CD4-positive, alpha-beta T cell treated with Interleukin-15 for 1 hour (primary cell): ENCODE measurements at regions not wholly inside any gene's neighbourhood (a gene's known extent, or its start where the extent isn't known, plus 50 kb on each side); places are given as distances from the start of the nearest gene placed in this dataset.

Source experiments
- DNase-seq: peaks from one replicate; pipeline ENCODE4 v3.0.0-alpha.2; 2020

DNA sequence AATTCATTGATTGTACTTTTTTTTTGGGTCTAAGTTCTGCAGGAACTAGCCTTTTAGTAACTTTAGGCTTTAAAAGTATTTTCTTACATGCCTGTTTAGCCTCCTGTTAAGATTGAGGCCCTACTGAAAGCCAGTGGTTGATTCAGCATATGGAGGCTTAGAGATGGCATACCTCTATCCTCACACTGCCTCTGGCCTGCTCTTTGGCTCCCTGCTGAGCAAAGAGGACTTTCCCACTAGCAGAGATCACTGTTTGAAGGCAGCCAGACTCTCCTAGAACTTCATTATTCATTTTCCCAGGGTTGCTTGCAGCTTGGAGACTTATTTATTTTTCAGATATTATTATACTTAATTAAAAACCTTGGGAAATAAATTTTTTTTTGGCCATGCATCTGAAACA, 405.6 kb upstream of the MEX3C start:
- DNase-seq, result no peak

DNA sequence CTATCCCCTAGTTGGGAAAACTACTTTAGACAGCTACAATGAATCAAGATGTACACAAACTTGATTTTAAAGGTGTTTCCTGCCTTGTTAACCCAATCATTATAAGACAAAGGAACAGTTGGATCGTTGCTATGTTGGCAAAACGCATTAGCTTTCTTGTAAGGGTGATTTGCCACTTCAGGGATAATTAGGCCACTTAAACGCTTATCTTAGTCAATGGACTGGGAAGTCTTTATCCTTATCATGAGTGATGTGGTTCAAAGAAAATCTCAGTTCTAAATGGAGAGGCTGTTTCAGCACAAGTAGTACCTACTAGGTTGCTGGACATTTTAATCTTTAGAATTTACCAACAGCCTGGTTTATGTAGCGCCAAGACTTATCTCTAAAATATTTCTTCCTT, 406.1 kb upstream of the MEX3C start:
- no peak for DNase-seq

DNA sequence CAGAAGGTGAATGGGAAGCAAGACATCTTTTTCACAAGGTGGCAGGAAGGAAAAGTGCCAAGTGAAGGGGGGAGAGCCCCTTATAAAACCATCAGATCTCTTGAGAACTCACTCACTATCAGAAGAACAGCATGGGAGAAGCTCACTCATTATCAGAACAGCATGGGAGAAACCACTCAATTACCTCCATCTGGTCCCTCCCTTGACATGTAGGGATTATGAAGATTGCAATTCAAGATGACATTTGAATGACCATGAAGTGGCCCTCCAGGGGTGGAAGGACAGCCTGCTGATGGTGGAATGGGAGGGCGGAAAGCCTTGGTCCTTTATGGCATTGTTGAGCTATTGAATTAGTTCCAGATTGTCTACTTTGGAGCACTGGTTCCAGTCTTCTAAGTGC, 413.0 kb upstream of the MEX3C start:
- no peak for DNase-seq

GRCh38 chr18:51611326-51611725, 413.8 kb upstream of the MEX3C start:
- no peak for DNase-seq

- no peak for DNase-seq
Measured at GRCh38 chr18:51614033-51614432, 416.6 kb upstream of the MEX3C start.

GRCh38 chr18:51614967-51615571, 417.6 kb upstream of the MEX3C start:
- no peak for DNase-seq

DNA sequence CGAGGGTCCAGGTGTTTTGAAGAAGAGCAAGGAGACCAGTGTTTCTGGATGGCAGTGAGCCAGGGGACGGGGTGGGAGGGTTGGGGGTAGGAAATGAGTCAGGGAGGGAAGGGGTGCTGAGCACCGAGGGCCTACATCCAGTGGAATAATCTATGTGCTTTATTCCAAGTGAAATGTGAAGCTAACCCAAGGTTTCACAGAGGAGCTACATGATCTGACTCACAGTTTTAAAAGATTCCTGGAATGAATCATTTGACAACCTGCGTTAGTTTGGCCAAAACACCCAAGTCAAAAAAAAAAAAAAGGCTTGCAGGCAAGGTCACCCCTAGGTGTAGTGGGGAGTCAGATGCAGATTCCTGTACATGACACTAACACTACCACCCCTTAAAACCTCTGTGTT, 419.7 kb upstream of the MEX3C start:
- DNase-seq, result no peak

- DNase-seq, result no peak
Measured at GRCh38 chr18:51617572-51618260, 420.2 kb upstream of the MEX3C start.

DNA sequence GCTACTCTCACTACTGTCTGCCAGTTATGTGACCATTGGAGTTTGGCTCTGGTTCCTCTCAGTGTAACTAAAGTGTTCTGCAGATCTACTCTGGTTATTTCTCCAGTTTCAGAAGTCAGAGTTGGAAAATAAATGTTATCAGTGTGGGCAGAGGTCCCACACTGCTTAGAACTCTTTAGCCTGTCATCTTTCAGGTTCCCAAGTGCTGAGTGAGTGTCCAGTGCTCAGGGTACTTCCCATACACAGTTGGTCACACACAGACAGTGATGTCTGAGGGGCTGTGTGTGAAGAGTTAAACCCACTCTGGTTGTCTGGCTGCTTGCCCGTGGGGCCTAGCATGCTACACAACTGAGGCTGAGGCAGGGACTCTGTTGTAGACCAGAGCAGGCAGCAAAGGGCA, 421.8 kb upstream of the MEX3C start:
- DNase-seq, result no peak

GRCh38 chr18:51621113-51621863, 423.8 kb upstream of the MEX3C start:
- no peak for DNase-seq

DNA sequence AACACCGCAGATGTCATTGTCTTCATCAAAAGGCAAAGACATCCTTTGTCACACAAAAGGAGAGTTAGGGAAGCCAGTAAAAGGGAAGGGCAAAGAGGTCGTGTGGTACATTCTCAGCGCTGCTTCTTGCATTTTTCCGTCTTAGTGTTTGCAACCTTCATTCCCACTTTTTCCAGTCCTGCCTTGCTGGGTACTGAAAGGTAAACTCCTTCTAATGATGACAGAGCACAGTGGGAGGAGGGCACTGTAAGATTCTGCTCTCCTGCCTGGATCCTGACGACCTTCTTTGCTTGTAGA, 424.3 kb upstream of the MEX3C start:
- no peak for DNase-seq

DNA sequence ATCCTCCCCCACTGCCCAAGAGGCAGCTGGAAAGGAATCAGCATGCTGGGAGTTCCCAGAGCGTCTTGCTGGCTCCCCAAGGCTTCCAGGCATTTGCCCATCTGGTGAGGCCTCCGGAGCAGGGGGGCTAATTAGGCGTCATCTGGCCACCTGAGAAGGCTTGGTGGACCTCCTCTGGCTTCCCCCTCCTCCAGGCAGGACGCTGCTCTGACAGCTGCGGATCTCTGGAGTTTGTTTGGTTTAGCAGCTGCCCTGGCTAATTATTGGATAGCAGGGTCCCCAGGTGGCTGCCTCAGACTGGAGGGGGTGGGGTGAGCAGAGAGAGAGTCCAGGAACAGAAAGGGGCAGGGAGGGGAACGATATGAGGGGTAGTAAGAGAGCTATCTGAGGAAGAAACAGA, 425.2 kb upstream of the MEX3C start:
- no peak for DNase-seq

- no peak for DNase-seq
Measured at GRCh38 chr18:51623653-51624052, 426.2 kb upstream of the MEX3C start.

DNA sequence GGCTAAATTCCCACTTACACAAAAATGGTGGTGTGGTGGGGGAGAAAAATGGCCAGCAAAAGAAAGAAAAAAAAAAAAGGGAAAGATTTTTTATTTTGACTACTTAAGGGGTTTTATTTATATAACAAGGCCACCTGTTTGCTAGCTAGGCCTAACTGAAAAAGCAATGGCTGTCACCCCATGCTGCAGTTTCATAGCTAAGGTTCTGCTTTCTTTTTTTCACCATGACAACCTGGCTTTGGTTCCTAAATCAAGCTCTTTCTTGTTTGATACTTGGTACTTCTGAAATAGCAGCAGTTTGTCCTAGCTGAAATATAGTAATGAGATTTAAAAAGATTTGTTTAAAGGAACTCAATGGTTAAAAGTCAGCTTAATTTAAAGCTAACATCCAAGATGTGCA, 433.2 kb upstream of the MEX3C start:
- DNase-seq, result no peak

DNA sequence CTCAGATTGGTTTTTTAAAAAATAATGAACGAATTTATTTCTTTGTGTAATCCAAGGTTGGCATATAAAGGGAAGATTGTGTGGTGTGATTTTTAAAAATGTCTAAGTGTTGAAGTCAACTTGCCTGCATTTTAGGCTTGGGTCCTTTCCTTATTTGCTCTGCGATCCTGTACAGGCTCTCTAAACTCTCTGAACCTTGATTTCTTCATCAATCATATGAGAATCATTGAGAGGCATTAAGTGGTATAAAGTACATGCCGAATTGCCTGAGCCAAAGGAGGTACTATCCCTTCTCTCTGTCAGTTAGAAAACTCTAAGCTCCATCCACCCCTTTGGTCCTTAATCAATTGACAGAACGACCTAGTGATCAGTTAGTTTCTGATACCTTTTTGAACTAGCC, 440.4 kb upstream of the MEX3C start:
- no peak for DNase-seq

GRCh38 chr18:51639541-51639940, 442.1 kb upstream of the MEX3C start:
- DNase-seq, result no peak

DNA sequence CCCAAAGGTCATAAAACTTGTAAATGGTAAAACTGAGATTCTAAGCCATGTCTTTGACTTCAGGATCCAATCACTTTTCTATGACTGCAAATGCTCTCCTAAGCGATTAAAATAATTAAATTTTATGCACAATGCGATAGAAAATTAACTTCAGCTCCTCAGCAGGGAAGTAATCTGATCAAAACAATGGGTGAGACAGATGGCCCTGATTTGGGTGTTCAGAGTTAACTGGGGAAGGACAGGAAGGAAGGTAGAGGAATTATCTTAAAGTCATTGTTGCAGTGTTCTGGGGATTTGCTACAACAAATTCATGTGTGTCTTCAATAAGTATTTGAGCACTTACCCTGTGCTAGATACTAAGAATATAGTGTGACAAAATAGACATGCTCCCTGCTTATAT, 446.0 kb upstream of the MEX3C start:
- DNase-seq, result no peak

GRCh38 chr18:51645607-51646006, 448.1 kb upstream of the MEX3C start:
- no peak for DNase-seq

GRCh38 chr18:51647346-51647745, 449.9 kb upstream of the MEX3C start:
- DNase-seq, result no peak

DNA sequence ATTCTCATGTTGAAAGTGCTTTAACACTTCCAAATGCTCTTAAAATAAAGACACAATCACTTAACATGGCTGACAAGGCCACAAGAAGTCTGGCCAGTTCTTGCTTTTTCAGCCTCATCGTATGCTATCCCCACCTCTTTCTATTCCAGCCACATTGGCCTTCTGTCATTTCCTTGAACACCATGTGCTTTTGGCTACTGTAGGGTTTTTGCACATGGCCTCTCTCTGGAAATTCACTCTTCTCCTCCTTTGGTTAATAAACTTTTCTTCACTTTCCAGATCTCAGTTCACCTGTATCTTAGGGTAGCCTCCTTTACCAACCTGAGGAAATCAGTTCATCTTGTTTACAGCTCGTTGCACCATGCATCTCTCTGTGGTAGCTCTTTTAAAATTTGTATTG, 450.5 kb upstream of the MEX3C start:
- no peak for DNase-seq

GRCh38 chr18:51649796-51650195, 452.3 kb upstream of the MEX3C start:
- no peak for DNase-seq

GRCh38 chr18:51651761-51652160, 454.3 kb upstream of the MEX3C start:
- DNase-seq, result no peak

DNA sequence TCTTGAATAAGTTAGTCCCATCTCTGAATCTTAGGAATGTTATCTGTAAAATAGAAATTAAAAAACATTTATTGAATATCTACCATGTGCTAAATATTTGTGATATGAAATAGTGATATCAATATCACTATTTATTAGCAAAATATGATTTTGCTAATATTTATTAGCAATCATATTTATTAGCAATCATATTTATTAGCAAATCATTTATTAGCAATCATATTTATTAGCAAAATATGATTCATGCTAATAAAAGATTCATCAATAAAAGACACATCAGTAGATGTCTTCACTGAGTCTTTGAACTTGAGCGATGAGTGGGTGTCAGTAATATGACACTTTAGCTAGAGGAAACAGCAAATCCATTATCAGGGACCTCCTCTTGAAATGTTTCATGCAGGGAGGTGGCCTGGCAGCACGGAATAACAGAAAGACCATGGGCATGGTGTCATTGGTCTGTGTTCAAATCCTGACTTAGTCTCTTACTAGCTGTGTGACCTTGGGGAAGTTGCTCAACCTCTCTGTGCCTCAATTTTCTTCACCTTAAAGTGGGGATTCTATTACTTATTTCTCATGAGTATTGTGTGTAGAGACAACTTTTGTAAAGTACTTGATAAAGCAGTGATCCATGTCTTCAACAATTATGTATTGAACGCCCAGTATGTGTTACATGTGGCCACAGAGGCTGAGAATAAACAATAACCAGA, 456.2 kb upstream of the MEX3C start:
- no peak for DNase-seq
